GM12872 (cell line): ENCODE measurements at regions not wholly inside any gene's neighbourhood (a gene's known extent, or its start where the extent isn't known, plus 50 kb on each side); places are given as distances from the start of the nearest gene placed in this dataset.

Experiments
- TF ChIP-seq, protein P1 (sequence below): IDR thresholded peaks from 3 replicates; pipeline ENCODE4 v1.5.1; 2011; ENCODE audit warnings: low read depth, mild to moderate bottlenecking, low read length, moderate library complexity; ENCODE audit not compliant: insufficient read depth

DNA sequence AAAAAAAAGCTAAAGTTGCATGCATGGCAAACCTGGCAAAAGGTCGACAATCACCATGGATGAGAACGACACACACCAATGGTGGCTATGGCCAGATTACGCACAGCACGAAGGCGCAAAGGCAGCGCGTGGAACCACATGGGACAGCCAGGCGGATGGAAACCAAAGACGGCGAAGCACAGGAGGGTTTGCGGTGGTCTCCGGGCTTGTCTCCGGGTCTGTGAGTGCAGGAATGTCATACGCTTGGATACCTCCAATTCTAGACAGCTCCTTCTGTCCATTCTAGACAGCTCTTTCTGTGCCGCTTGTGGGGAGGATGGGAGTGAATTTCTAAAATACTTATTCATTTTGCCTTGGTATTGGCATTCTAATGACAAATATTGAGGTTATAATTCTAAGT is 685.4 kb downstream of the BRD1 start:
- TF ChIP-seq, protein P1, sequence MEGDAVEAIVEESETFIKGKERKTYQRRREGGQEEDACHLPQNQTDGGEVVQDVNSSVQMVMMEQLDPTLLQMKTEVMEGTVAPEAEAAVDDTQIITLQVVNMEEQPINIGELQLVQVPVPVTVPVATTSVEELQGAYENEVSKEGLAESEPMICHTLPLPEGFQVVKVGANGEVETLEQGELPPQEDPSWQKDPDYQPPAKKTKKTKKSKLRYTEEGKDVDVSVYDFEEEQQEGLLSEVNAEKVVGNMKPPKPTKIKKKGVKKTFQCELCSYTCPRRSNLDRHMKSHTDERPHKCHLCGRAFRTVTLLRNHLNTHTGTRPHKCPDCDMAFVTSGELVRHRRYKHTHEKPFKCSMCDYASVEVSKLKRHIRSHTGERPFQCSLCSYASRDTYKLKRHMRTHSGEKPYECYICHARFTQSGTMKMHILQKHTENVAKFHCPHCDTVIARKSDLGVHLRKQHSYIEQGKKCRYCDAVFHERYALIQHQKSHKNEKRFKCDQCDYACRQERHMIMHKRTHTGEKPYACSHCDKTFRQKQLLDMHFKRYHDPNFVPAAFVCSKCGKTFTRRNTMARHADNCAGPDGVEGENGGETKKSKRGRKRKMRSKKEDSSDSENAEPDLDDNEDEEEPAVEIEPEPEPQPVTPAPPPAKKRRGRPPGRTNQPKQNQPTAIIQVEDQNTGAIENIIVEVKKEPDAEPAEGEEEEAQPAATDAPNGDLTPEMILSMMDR: no peak

DNA sequence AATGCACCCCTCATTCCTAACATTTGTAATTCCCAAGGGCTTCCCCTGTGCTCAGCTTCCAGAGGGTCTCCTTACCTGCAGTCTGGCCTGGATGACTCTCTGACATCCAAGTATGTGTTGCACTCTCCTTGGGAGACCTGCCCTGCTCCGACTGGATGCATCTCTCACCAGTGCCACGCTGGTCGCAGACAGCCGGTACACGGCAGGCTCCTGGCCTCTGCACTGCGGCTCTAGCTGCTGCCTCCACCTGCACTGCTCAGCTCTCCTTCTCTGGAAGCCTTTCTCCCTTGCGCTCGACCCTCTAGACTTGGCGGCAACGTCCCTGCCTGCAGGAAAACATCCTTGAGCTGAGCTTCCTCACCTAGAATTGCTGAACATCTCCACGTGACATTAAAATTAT is 685.9 kb downstream of the BRD1 start:
- TF ChIP-seq, protein P1: no peak

GRCh38 chr22:49140911-49141665 is 686.6 kb downstream of the BRD1 start:
- TF ChIP-seq, protein P1: no peak

- TF ChIP-seq, protein P1: no peak
These were observed 688.1 kb downstream of the BRD1 start for GRCh38 chr22:49139492-49140151.

DNA sequence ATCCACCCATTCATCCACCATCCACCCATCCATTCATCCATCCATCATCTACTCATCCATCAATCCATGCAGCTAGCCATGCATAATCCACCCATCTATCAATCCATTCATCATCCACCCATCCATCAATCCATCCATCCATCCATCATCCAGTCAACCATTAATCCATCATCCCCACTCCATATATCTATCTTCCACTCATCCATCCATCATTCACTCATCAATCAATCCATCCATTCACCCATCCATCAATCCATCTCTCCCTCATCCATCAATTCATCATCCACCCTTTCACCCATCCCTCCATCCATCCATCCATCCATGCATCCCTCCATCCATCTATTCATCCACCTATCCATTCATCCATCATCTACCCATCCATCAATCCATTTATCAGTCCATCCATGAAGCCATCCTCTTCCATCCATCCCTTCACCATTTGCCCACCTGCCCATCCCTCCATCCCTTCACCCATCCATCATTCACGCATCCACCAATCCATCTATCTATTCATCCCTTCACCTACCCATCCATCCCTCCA is 689.4 kb downstream of the BRD1 start:
- TF ChIP-seq, protein P1: no peak

- TF ChIP-seq, protein P1: no peak
These were observed 690.4 kb downstream of the BRD1 start for GRCh38 chr22:49137206-49137840.

GRCh38 chr22:49136816-49137180 is 690.9 kb downstream of the BRD1 start:
- TF ChIP-seq, protein P1: no peak
